HepG2 (cell line): ENCODE measurements at regions not wholly inside any gene's neighbourhood (a gene's known extent, or its start where the extent isn't known, plus 50 kb on each side); places are given as distances from the start of the nearest gene placed in this dataset.

Source experiments
- ATAC-seq: fragments of 200-7000 bp; cut with Tn5 transposase; 3 replicates; pipeline ENCODE4 v1.9.1; 2020; ENCODE audit warnings: mild to moderate bottlenecking, moderate library complexity
- BruUV-seq: library from RNA; stranded (reverse); fragments of 400-500 nt; replicated peaks from 2 replicates; lab custom pipeline; 2021; lab: Mats Ljungman, UMichigan
- CTCF ChIA-PET: fragments of 300-600 bp; formaldehyde crosslinking; extraction: SDS; loops from one replicate; lab custom pipeline; 2021; ENCODE audit warnings: low total read pairs, inconsistent platforms, low intra/inter-chr PET ratio; lab: Yijun Ruan, JAX
- POLR2A ChIA-PET: fragments of 350-600 bp; sonication (Branson Sonifier 250); formaldehyde crosslinking; loops from one replicate; lab custom pipeline; 2020; ENCODE audit warnings: antibody characterized with exemption, inconsistent platforms; lab: Yijun Ruan, JAX
- DNase-seq: peaks from one replicate; pipeline ENCODE4 v3.0.0-alpha.2; 2015; ENCODE audit warnings: low spot score
- FAIRE-seq: peaks from 3 replicates; lab custom pipeline; 2011; peaks lifted over from hg19 to GRCh38; lab: Jason Lieb, UNC
- H2AFZ ChIP-seq: one replicate; pipeline ENCODE4 v1.6.1; 2011; ENCODE audit warnings: low read length, inconsistent platforms
- H3K27ac ChIP-seq: fragments of 300-600 bp; 3 replicates; pipeline ENCODE4 v1.8.0; 2011; ENCODE audit warnings: mixed run types, mild to moderate bottlenecking, mixed read lengths, low read length, inconsistent platforms; ENCODE audit not compliant: insufficient read depth; ENCODE audit errors: extremely low read length
- H3K27me3 ChIP-seq, 2 experiments: fragments of 200-600 bp in 1 of 2; 2 replicates in 1 of 2; 3 replicates in 1 of 2; pipeline versions ENCODE4 v1.6.0 to v1.8.0; 2011; ENCODE audit warnings: low read length in 2 of 2, mild to moderate bottlenecking in 2 of 2, moderate library complexity in 2 of 2, inconsistent platforms in 1 of 2; ENCODE audit not compliant: insufficient read depth in 2 of 2, control insufficient read depth in 1 of 2
- H3K36me3 ChIP-seq, 2 experiments: fragments of 200-600 bp in 1 of 2; replicated peaks in 1 of 2; 2 replicates in 1 of 2; 3 replicates in 1 of 2; pipeline versions ENCODE4 v1.5.1 to v1.8.0; 2011; ENCODE audit warnings: low read length in 2 of 2, inconsistent platforms in 1 of 2; ENCODE audit not compliant: insufficient read depth in 2 of 2, control insufficient read depth in 1 of 2
- H3K4me1 ChIP-seq: 2 replicates; pipeline ENCODE4 v1.5.1; 2012; ENCODE audit warnings: low read length, inconsistent platforms; ENCODE audit not compliant: insufficient read depth
- H3K4me2 ChIP-seq: 2 replicates; pipeline ENCODE4 v1.6.0; 2011; ENCODE audit warnings: low read depth, low read length, inconsistent platforms
- H3K4me3 ChIP-seq, 3 experiments: fragments of 200-600 bp in 1 of 3; sonication (generic), shearing (Covaris generic) in 1 of 3; replicated peaks in 1 of 3; 2 replicates each; pipeline ENCODE4 v1.5.1; 2011 to 2016; ENCODE audit warnings: low read length in 3 of 3, inconsistent platforms in 2 of 3, low read depth in 2 of 3, mild to moderate bottlenecking in 2 of 3, control low read depth in 1 of 3, mixed read lengths in 1 of 3; ENCODE audit not compliant: insufficient read depth in 1 of 3
- H3K79me2 ChIP-seq: one replicate; pipeline ENCODE4 v1.6.1; 2011; ENCODE audit warnings: low read length, inconsistent platforms; ENCODE audit not compliant: insufficient read depth
- H3K9ac ChIP-seq: 2 replicates; pipeline ENCODE4 v1.6.0; 2011; ENCODE audit warnings: mild to moderate bottlenecking, low read depth, low read length, inconsistent platforms; ENCODE audit not compliant: insufficient read depth
- H3K9me3 ChIP-seq: 2 replicates; pipeline ENCODE4 v1.5.1; 2012; ENCODE audit warnings: mild to moderate bottlenecking, low read length
- H4K20me1 ChIP-seq: 2 replicates; pipeline ENCODE4 v1.6.0; 2011; ENCODE audit warnings: inconsistent platforms, mild to moderate bottlenecking, low read length, moderate library complexity; ENCODE audit not compliant: insufficient read depth
- AGO2 ChIP-seq: fragments of 200-400 bp; formaldehyde crosslinking; optimal IDR thresholded peaks from 2 replicates; pipeline ENCODE3; 2017; ENCODE audit warnings: mild to moderate bottlenecking, low read depth, low read length, moderate library complexity
- HMG20A ChIP-seq: IDR thresholded peaks from 2 replicates; pipeline ENCODE4 v1.6.1; 2016; ENCODE audit warnings: borderline replicate concordance
- IRF2 ChIP-seq: IDR thresholded peaks from 2 replicates; pipeline ENCODE4 v1.6.1; 2018; ENCODE audit warnings: missing genetic modification reagents, missing compliant biosample characterization
- NR2C2 ChIP-seq: sonication (generic); formaldehyde crosslinking; IDR thresholded peaks from 2 replicates; pipeline ENCODE4 v1.4.0; 2020; ENCODE audit warnings: missing genetic modification reagents, mild to moderate bottlenecking, moderate library complexity, borderline replicate concordance
- PHB2 ChIP-seq: fragments of 450-650 bp; IDR thresholded peaks from 2 replicates; pipeline ENCODE4 v1.6.1; 2018; ENCODE audit not compliant: partially characterized antibody
- PLRG1 ChIP-seq: fragments of 450-650 bp; conservative IDR thresholded peaks from 2 replicates; pipeline ENCODE4 v1.6.1; 2016
- RFX3 ChIP-seq: IDR thresholded peaks from 2 replicates; pipeline ENCODE4 v1.6.1; 2016; ENCODE audit warnings: missing biosample characterization, missing genetic modification reagents
- SNRNP70 ChIP-seq: fragments of 200-400 bp; formaldehyde crosslinking; IDR thresholded peaks from 2 replicates; pipeline ENCODE4 v1.6.1; 2017; ENCODE audit warnings: mild to moderate bottlenecking, low read depth, low read length, moderate library complexity
- ZFY ChIP-seq: sonication (generic); formaldehyde crosslinking; IDR thresholded peaks from 2 replicates; pipeline ENCODE4 v1.4.0; 2020; ENCODE audit warnings: missing genetic modification reagents
- ZNF337 ChIP-seq: sonication (generic); formaldehyde crosslinking; IDR thresholded peaks from 2 replicates; pipeline ENCODE4 v1.5.1; 2020; ENCODE audit warnings: missing genetic modification reagents, low read depth, mild to moderate bottlenecking, borderline replicate concordance
- ZNF468 ChIP-seq: sonication (generic); formaldehyde crosslinking; IDR thresholded peaks from 2 replicates; pipeline ENCODE4 v1.8.0; 2022; ENCODE audit warnings: mild to moderate bottlenecking, moderate library complexity, missing genetic modification reagents
- ZNF660 ChIP-seq: sonication (generic); formaldehyde crosslinking; IDR thresholded peaks from 2 replicates; pipeline ENCODE4 v1.5.1; 2020; ENCODE audit warnings: mild to moderate bottlenecking, low read depth, missing genetic modification reagents, borderline replicate concordance
- WGBS: methylation state at CpG from one replicate; pipeline ENCODE4 v1.1.6; 2017; ENCODE audit warnings: low lambda C conversion rate; 5-methylcytosine and 5-hydroxymethylcytosine counted together
- in situ Hi-C: cut with HindIII; loops from 2 replicates; pipeline ENCODE4 v1.10.0; 2017; ENCODE audit warnings: low pct_unique_long_range_greater_than_20kb; ENCODE audit not compliant: extremely low pct_ligation_motif_present
- intact Hi-C: fragments of 100-400 bp; cut with micrococcal nuclease; formaldehyde crosslinking; loops from one replicate; pipeline ENCODE4 v1.10.0; 2022; ENCODE audit not compliant: unreplicated experiment
- TF ChIP-seq, protein P1 (sequence below): IDR thresholded peaks from 2 replicates; pipeline ENCODE4 v1.6.1; 2016; ENCODE audit warnings: mild to moderate bottlenecking, missing biosample characterization, missing genetic modification reagents
- TF ChIP-seq, protein P2 (sequence below): sonication (generic); formaldehyde crosslinking; IDR thresholded peaks from 2 replicates; pipeline ENCODE4 v1.4.0; 2020; ENCODE audit warnings: missing genetic modification reagents, borderline replicate concordance

DNA sequence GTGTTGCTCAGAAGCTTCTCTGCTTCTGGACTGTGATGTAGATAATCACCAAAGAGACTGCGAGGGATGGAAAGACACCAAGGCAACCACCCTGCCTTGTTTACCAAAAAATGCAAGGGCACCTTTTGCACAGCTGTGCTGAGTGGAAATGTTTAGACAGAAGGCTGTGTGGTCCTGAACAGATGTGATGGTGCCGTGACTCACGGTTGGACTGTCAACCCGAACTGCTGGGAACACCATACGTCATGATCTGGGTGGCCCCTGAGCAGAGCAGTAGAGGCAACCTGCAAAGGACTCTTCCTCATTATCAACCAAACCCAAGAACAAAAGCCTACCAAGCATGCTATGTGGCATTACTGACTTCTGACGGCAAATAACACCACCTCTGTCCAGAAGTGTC is 61.3 kb upstream of the LPP start (continued):
- TF ChIP-seq, protein P1, sequence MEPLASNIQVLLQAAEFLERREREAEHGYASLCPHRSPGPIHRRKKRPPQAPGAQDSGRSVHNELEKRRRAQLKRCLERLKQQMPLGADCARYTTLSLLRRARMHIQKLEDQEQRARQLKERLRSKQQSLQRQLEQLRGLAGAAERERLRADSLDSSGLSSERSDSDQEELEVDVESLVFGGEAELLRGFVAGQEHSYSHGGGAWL (CRISPR knock-in tag) = no peak
- TF ChIP-seq NR2C2 (no peak), AGO2 (no peak), IRF2 (CRISPR knock-in tag) (no peak)

DNA sequence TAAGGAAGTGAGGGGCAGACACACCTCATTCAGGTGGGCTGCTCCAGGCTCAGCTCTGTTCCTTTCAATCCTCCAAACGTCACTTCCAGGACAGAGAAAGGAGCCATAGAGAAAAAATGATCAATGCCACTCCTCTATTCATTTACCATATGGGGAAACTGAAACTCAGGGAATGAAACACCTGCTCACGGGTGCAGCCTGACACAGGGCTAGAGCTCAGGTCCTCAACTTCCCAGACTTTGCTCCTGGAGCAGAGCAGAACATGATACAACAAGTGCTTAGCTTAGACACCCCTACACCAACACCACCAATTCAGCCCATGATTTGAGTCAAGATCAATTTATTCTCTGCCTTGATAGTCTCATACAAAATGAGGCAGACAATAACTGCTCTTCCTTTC is 58.5 kb upstream of the LPP start:
- no peak overlapping the region for H3K4me3 ChIP-seq
- no peak overlapping the region for H3K27ac ChIP-seq
- no peak overlapping the region for H2AFZ ChIP-seq
- WGBS = 61% methylated on average over 2 of the region's 2 CpGs
- FAIRE-seq = no peak
- in situ Hi-C loops = no loop called here
- no peak overlapping the region for H3K9ac ChIP-seq
- peaks cover 4% of the 10 kb centered on the region for H3K9me3 ChIP-seq
- no TSS peak for BruUV-seq
- no peaks in the 10 kb centered on the region for H3K27me3 ChIP-seq
- TF ChIP-seq PLRG1 (no peak), SNRNP70 (no peak)
- TF ChIP-seq, all 625 proteins: peak for 0
- Histone ChIP-seq H3K4me2 (no peak overlapping the region), H4K20me1 (no peaks in the 10 kb centered on the region), H3K79me2 (no peaks in the 10 kb centered on the region), H3K36me3 (no peaks in the 10 kb centered on the region), H3K4me1 (peaks cover 19% of the 10 kb centered on the region)
- CTCF ChIA-PET = no interaction called here
- DNase-seq (no peak), ATAC-seq (no peak)
- intact Hi-C loops = no loop called here
- POLR2A ChIA-PET = no interaction called here

DNA sequence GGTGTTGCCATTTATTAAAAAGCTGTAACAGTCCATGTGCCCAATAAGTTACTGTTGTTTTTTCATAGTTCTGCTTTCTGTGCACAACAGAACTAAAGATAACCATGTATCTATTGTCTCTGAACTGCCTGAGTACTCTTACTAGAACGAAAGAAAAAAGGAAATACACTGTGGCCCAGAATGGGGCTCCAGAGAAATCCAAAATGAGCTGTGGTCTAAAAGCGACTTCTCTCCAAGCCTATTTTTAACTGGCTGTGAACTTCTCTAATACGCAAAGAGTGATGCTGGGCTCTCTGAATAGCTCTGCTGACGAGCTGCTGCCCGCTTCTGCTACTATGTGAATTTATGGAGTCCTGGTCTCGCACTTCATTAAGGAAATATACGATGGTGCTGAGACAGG is 56.2 kb upstream of the LPP start:
- 92% methylated on average over 7 of the region's 7 CpGs for WGBS
- no peaks in the 10 kb centered on the region for H3K27me3 ChIP-seq
- TF ChIP-seq ZFY (CRISPR knock-in tag) = no peak
- TF ChIP-seq PHB2 = no peak
- TF ChIP-seq, protein P2, sequence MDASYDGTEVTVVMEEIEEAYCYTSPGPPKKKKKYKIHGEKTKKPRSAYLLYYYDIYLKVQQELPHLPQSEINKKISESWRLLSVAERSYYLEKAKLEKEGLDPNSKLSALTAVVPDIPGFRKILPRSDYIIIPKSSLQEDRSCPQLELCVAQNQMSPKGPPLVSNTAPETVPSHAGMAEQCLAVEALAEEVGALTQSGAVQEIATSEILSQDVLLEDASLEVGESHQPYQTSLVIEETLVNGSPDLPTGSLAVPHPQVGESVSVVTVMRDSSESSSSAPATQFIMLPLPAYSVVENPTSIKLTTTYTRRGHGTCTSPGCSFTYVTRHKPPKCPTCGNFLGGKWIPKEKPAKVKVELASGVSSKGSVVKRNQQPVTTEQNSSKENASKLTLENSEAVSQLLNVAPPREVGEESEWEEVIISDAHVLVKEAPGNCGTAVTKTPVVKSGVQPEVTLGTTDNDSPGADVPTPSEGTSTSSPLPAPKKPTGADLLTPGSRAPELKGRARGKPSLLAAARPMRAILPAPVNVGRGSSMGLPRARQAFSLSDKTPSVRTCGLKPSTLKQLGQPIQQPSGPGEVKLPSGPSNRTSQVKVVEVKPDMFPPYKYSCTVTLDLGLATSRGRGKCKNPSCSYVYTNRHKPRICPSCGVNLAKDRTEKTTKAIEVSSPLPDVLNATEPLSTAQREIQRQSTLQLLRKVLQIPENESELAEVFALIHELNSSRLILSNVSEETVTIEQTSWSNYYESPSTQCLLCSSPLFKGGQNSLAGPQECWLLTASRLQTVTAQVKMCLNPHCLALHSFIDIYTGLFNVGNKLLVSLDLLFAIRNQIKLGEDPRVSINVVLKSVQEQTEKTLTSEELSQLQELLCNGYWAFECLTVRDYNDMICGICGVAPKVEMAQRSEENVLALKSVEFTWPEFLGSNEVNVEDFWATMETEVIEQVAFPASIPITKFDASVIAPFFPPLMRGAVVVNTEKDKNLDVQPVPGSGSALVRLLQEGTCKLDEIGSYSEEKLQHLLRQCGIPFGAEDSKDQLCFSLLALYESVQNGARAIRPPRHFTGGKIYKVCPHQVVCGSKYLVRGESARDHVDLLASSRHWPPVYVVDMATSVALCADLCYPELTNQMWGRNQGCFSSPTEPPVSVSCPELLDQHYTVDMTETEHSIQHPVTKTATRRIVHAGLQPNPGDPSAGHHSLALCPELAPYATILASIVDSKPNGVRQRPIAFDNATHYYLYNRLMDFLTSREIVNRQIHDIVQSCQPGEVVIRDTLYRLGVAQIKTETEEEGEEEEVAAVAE (CRISPR knock-in tag) = no peak
- no peak for TF ChIP-seq ZNF660 (CRISPR knock-in tag)
- TF ChIP-seq ZNF337 (CRISPR knock-in tag) = no peak
- TF ChIP-seq RFX3 = no peak
- TF ChIP-seq ZNF468 (CRISPR knock-in tag) = no peak
- TF ChIP-seq HMG20A = no peak

More for the DNA sequence above, 56.2 kb upstream of the LPP start:
- Histone ChIP-seq H3K27ac (no peak overlapping the region), H4K20me1 (no peaks in the 10 kb centered on the region), H3K4me3 (no peak overlapping the region), H3K4me2 (no peak overlapping the region), H3K79me2 (no peaks in the 10 kb centered on the region), H3K9ac (no peak overlapping the region), H2AFZ (no peak overlapping the region), H3K36me3 (no peaks in the 10 kb centered on the region), H3K4me1 (peaks cover 11% of the 10 kb centered on the region), H3K9me3 (peaks cover 14% of the 10 kb centered on the region)
- ChIA-PET CTCF (no interaction called here), POLR2A (no interaction called here)
- in situ Hi-C loops = no loop called here
- DNase-seq = no peak
- no TSS peak for BruUV-seq
- FAIRE-seq = no peak
- ATAC-seq = no peak
- intact Hi-C loops = no loop called here
